NCI-H446 (cell line): ENCODE measurements at regions not wholly inside any gene's neighbourhood (a gene's known extent, or its start where the extent isn't known, plus 50 kb on each side); places are given as distances from the start of the nearest gene placed in this dataset.
"Not testable (repeated sequence)": the region's sequence is repeated elsewhere in the genome, so short reads cannot be mapped to it uniquely, and the experiment has no call there.

Source experiments
- DNase-seq, 2 experiments: peaks; one replicate each; lab custom pipeline; 2025; lab: John Stamatoyannopoulos, UW

- no peak for DNase-seq
These were observed 705.9 kb downstream of the PDCD6IP start for GRCh38 chr3:34504366-34504765.

DNA sequence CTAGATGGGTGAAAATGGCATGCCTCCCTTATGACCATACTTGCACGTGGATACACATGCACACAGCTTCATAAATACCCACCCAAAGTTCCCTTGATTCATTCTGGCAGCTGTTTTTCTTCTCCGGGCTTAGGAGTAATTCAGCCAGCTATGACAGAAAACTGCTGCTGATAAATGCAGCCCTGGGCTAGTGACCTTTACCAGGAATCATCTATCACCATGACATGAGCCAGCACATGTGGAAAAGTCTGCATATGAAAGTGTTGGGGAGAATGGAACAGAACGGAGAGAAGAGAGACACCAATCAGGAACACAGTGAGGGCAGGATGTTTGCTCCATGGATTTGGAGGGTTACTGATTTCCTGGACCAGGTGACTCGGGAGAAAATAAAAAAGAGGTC is 706.3 kb downstream of the PDCD6IP start:
- no peak for DNase-seq

- no peak for DNase-seq
These were observed 710.3 kb downstream of the PDCD6IP start for GRCh38 chr3:34508732-34509131.

DNA sequence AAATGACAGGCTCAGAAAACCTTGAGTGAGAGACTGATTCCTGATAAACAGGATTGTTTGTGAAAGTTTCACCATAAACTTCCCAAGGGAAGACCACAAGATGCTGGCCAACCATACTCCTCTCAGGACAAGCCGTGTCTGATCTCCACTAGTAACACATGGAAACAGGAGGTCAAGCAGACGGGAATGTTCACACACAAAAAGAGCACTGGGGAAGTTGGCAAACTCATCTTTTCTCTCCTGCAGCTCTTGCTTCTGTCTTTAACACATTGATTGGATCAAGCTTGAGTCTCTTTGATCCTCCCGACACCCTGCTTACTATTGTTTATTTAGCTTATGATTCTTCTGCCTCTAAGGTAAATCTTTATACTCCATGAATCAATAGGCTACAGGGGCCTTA is 713.5 kb downstream of the PDCD6IP start:
- no peak for DNase-seq

GRCh38 chr3:34519008-34519407 is 720.6 kb downstream of the PDCD6IP start:
- DNase-seq: not testable (repeated sequence)

DNA sequence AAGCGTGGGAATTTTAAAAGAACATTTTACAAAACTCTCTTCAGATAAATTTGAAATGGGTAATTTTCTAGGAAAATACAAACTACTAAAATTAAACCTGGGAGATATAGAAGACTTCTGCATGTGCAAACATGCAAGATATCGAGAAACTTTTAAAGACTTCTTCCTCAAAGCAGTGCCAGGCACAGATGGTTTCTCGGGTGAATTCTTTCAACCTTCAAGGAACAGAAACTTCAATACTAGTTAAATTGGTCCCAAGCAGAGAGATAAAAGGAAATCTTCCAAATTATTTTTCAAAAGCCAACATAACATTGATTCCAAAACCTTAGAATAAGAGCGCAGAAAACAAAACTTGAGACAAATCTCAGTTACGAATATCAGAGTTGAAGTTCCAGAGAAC is 732.7 kb downstream of the PDCD6IP start:
- no peak for DNase-seq

GRCh38 chr3:34533451-34533850 is 735.0 kb downstream of the PDCD6IP start:
- peak; percentile 44 to 62 for DNase-seq

GRCh38 chr3:34534013-34534412 is 735.6 kb downstream of the PDCD6IP start:
- DNase-seq: peak; percentile 25 to 81

GRCh38 chr3:34544136-34544535 is 745.7 kb downstream of the PDCD6IP start:
- DNase-seq: no peak

DNA sequence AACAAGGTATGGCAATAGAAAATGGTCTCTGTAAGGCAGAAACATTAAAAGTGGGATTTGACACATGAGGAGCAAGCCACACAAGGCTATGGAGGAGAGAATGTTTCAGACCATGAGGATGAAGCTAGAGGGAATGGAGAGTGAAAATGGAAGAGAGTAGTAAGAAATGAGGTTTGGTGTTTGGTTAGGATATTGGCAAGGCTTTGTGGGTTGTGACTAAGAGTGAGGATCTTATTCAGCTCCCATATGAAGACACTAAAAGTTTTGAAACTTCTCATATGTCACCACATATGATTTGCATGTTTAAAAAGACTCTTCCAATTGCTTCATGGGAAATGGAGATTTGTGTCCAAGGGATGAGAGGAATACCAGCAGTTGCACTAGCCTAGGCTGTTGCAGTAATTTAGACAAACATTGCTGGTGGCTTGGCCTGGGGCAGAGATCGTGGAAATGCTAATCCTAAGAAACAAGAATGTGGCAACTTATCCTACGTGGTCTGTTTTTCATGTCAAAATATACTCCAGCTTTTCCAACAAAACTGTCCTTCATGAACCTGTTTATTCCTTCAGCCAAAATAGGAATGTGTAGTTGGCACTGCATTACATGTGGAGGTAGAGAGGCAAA is 749.0 kb downstream of the PDCD6IP start:
- no peak for DNase-seq

GRCh38 chr3:34567266-34567665 is 768.8 kb downstream of the PDCD6IP start:
- DNase-seq: no peak

- DNase-seq: no peak
These were observed 770.3 kb downstream of the PDCD6IP start for GRCh38 chr3:34568766-34569165.

DNA sequence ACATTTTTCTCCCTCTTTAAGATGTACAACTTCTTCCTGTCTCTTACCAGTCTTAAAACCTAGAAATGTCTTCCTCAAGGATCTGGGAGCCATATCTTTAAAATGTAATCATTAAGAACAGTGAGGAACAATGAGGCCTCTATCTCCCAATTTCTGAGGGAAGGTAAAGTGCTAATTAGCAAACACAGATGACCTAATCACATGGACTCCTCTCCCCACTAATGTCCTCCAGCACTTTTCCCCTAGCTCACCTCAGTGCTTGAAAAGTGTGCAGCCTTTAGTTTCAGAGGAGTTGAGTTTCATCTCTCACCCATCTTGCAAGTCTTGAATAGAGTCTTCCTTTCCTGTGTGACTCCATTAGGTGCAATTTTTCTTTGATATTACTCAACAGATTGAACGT is 771.0 kb downstream of the PDCD6IP start:
- DNase-seq: no peak

- DNase-seq: no peak
These were observed 772.7 kb downstream of the PDCD6IP start for GRCh38 chr3:34570916-34571705.

- no peak for DNase-seq
These were observed 773.3 kb downstream of the PDCD6IP start for GRCh38 chr3:34571714-34572113.

- DNase-seq: no peak
These were observed 777.3 kb downstream of the PDCD6IP start for GRCh38 chr3:34575776-34576175.

DNA sequence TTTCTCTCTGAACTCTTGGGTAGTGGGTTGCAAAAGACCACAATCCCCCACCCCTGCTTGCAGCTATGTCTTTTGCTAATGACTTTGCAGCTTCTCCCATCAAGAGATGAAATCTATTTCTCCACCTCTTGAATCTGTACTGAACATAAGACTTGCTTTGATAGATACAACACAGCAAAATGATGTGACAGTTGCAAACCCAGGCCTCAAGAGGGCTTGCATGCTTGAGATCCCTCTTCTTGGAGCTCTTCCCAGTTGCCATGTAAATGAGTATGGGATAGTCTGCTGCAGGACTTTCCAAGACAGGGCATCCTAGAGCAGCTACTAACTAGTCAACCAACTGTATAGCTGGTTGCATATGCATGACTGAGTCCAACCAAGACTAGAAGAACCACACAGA is 783.6 kb downstream of the PDCD6IP start:
- DNase-seq: peak; percentile 18 to 88

DNA sequence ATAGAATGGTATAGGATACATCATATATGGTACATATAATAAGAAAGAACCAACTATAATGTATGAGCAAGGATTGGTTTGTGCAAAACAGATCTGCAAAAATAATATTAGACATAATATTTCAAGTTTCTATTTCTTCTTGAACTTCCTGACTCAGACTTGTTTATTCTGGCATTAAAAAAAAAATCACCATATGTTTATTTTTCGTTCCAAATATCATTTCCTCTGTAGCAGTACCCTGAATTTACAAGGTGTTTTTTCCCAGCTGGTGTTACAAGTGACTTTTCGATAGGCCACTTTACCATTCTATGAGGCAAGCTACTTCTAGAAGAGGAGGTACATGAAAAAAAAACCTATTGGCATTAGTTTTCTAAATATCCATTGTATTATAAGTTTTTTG is 785.0 kb downstream of the PDCD6IP start:
- DNase-seq: peak in 1 of 2 experiments; percentile 20

DNA sequence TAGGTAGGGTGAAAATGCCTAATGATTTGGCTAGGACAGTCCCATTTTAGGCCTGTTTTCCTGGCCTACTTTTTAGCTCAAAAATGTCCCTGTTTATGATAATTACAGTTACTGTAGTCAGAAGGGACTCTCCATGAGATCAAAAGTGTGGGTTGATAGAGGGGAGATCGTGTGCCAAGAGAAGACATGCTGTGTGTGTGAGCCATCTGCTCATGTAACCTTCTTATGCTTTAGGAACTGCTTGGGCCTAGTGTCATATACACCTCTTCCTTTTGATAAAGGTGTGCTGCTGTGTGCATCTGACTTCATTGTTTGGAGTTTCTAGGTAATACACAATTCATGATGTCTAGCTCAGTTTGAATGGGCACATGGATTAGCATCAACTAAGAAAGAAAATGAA is 786.5 kb downstream of the PDCD6IP start:
- peak in 1 of 2 experiments; percentile 54 for DNase-seq

DNA sequence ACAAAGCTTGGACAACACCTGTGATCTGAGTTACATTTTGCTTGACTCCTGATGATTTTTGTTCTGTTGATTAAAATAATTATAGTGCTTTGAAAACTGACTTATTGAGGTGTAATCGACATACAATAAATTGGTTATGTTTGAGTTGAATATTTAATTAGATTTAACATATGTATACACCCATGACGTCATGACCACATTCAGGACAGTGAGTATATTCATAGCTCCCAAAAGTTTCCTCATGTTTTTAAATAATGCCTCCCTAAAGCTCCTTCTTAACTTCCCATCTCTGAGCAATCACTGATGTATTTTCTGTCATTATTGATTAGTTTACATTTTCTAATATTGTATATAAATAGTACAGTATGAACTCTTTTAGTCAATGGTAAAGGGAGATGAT is 801.2 kb downstream of the PDCD6IP start:
- DNase-seq: no peak

DNA sequence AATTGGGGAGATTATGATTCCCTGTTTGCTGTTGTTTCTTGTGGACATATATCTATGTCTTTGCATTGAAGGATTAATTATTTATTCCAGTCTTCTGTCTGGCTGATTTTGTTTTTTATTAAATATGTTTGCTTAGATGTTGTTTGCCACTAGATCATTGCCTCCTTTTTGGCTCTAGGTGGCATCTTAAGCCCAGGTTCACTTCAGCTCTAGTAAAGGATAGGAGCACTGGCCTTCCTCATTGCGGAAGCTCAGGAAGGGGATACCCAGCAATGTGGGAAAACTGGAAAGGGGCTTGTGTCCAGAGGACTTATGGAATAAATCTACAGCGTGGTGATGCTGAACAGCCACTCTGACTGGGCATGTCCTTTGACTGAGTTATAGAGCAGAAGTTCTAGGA is 821.6 kb downstream of the PDCD6IP start:
- DNase-seq: no peak

- DNase-seq: no peak
These were observed 828.3 kb downstream of the PDCD6IP start for GRCh38 chr3:34626699-34627098.

- DNase-seq: no peak
These were observed 836.5 kb downstream of the PDCD6IP start for GRCh38 chr3:34634939-34635338.
